Ectodermal cell (in vitro differentiated cells): ENCODE measurements at regions not wholly inside any gene's neighbourhood (a gene's known extent, or its start where the extent isn't known, plus 50 kb on each side); places are given as distances from the start of the nearest gene placed in this dataset.
A peak's percentile ranks its signal among the peaks of the same experiment; 100 is the strongest.

Experiments
- H3K27ac ChIP-seq: 2 replicates; pipeline ENCODE4 v1.7.0; 2013; ENCODE audit warnings: mild to moderate bottlenecking, low read depth, low read length; ENCODE audit not compliant: insufficient read depth, poor library complexity, severe bottlenecking
- H3K27me3 ChIP-seq: 2 replicates; pipeline ENCODE4 v1.7.0; 2013; ENCODE audit warnings: mild to moderate bottlenecking, low read length; ENCODE audit not compliant: insufficient read depth, control insufficient read depth, poor library complexity, severe bottlenecking
- H3K36me3 ChIP-seq: one replicate; pipeline ENCODE4 v1.7.0; 2013; ENCODE audit warnings: low read length; ENCODE audit not compliant: control insufficient read depth, insufficient read depth
- H3K4me1 ChIP-seq: one replicate; pipeline ENCODE4 v1.7.0; 2013; ENCODE audit warnings: low read length; ENCODE audit not compliant: control insufficient read depth, insufficient read depth
- H3K4me3 ChIP-seq: 2 replicates; pipeline ENCODE4 v1.7.0; 2013; ENCODE audit warnings: low read depth, low read length, control low read depth; ENCODE audit not compliant: insufficient read depth
- H3K9me3 ChIP-seq: 2 replicates; pipeline ENCODE4 v1.7.0; 2013; ENCODE audit warnings: mild to moderate bottlenecking, low read length, moderate library complexity; ENCODE audit not compliant: control insufficient read depth
- WGBS, 2 experiments: methylation state at CpG; one replicate each; pipeline ENCODE4 v1.1.7; 2013; ENCODE audit warnings: missing lambda C conversion rate in 2 of 2; 5-methylcytosine and 5-hydroxymethylcytosine counted together

DNA sequence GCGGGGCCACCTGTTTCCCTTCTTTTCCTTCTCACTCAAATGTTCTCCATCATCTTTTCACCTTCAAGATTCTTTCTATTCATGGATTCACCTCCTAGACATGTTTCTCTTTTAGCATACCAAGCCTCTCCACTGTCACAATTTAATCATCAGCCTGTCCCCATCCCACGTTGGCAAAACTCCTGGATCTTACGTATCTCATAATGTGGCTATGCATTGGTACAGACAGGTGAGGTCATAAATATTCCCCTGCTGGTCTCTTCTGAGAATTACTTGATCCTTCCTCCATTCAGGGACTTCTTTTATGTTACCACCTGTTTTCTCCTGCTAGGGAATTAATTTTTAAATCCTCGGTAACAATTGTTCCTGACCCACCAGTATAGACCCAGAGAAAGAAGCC, 262.6 kb upstream of the NEBL start:
- Histone ChIP-seq H3K4me1 (peaks cover 5% of the 10 kb centered on the region), H3K27ac (no peak overlapping the region), H3K27me3 (no peaks in the 10 kb centered on the region), H3K4me3 (no peak overlapping the region), H3K36me3 (peaks cover 7% of the 10 kb centered on the region), H3K9me3 (peaks cover 3% of the 10 kb centered on the region)
- 91 to 92% methylated on average over 4 of the region's 4 CpGs for WGBS, 2 experiments

DNA sequence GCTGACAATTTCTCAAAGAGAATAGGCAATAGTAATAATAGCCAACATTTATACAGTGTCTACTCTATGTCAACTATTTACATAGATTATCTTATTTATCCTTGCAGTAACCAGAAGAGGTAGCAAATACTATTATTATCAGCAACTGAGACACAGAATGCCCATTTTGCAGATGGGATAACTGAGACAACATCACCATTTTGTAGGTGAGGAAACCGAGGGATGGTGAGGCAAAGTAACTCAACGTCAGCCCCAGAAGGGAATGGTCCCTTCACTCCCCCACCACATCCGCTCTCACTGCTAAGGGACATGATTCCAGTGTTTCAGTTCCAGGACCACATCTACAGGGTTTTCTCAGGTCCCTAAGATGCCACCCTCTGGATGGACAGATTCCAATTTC, 261.2 kb upstream of the NEBL start:
- H3K4me1 ChIP-seq = peaks cover 5% of the 10 kb centered on the region
- peaks cover 5% of the 10 kb centered on the region for H3K36me3 ChIP-seq
- no peak overlapping the region for H3K4me3 ChIP-seq
- no peak overlapping the region for H3K27ac ChIP-seq
- H3K27me3 ChIP-seq = no peaks in the 10 kb centered on the region
- H3K9me3 ChIP-seq = peaks cover 3% of the 10 kb centered on the region
- WGBS, 2 experiments = 93 to 95% methylated on average over 3 of the region's 3 CpGs

DNA sequence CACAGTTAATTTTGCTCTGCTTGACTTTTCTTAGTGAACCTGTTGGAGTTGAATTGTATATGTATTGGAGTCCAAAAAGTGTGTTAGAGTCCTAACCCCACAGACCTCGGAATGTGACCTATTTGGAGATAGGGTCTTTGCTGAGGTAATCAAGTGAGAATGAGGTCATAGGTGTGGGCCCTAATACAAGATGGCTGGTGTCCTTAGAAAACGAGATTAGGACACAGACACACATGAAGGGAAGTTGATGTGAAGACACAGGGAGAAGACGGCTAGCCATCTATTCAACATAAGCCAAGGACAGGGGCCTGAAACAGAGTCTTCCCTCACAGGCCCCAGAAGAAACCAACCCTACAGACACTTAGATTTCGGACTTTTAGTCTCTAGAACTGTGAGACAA, 260.6 kb upstream of the NEBL start:
- H3K4me1 ChIP-seq = peaks cover 5% of the 10 kb centered on the region
- H3K27ac ChIP-seq = no peak overlapping the region
- 93 to 98% methylated on average over 4 of the region's 4 CpGs for WGBS, 2 experiments
- peaks cover 3% of the 10 kb centered on the region for H3K9me3 ChIP-seq
- no peak overlapping the region for H3K4me3 ChIP-seq
- no peaks in the 10 kb centered on the region for H3K27me3 ChIP-seq
- H3K36me3 ChIP-seq = peaks cover 4% of the 10 kb centered on the region

DNA sequence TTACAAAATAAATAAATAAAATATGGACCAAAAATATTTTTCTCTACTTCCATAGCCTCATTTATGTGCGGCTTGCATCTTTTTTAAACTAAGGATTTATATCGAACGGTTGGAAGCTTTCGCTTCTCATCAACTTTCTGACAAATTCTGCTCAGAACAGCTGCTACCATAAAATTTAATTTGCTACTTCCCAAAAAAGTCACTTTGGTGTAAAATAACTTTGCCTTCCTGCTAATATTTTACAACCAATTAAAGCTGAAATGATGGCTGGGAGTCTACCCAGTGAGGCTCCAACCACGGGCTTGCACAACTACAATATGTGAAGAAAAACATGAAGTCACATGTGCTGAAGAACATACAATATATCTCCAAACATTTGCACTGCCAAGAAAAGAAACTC, 253.1 kb upstream of the NEBL start:
- Histone ChIP-seq H3K4me1 (peaks cover 23% of the 10 kb centered on the region), H3K9me3 (no peaks in the 10 kb centered on the region), H3K4me3 (no peak overlapping the region), H3K27ac (no peak overlapping the region), H3K36me3 (no peaks in the 10 kb centered on the region), H3K27me3 (no peaks in the 10 kb centered on the region)
- WGBS, 2 experiments = 93 to 96% methylated on average over 4 to 5 of the region's 5 CpGs

DNA sequence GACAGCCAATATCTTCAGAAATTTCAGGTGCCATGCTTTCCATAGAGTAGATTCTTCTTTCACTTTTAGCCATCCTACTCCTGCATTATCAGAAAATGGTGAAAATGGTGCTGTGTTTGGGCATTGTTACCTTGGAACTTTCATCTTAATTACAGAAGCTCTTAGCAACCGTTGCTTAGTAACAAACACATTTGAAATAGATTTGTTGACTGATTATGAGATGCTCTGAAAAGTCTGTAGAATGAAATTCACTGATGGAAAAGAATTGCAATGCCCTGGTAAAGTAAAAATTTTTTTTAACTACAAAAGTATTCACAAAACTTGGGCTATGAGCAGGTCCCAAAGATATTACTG, 249.3 kb upstream of the NEBL start:
- no peaks in the 10 kb centered on the region for H3K36me3 ChIP-seq
- peaks cover 27% of the 10 kb centered on the region for H3K4me1 ChIP-seq
- peak overlapping the region; percentile 85 for H3K27ac ChIP-seq
- 100% methylated on average over 1 of the region's 1 CpG for WGBS, 2 experiments
- no peaks in the 10 kb centered on the region for H3K27me3 ChIP-seq
- H3K4me3 ChIP-seq = no peak overlapping the region
- no peaks in the 10 kb centered on the region for H3K9me3 ChIP-seq

DNA sequence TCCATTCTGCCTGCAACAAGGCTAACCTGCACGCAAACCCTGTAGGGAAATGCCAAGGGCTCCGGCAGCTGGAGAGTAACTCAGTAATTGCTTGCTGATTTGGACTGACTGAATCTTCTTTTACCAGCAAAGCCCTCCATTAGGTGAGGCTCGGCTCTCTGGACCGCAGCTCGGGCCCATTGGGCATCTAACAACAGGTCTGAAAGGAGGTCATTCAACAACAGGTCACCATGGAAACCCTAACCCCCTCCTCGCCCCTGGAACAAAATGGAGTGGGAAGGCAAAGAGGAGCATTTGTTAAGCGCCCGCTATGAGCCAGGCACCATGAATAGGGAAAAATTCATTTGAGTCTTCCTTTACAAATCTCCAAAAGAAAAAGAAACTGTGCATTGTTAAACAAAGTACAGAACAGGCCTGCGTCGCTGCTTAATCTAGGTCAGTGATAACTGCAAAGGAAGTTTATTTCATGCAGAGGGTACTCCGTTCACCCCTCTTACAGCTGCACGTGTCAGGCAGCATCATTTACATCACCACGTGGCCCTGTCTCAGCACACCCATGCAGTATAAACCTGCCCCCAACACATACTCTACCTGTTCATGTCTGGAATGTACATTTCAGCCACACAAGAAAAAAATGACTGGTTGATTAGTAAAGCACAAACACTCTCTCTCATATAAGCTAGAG, 248.8 kb upstream of the NEBL start:
- 38 to 43% methylated on average over 13 of the region's 13 CpGs for WGBS, 2 experiments
- Histone ChIP-seq H3K27ac (peak overlapping the region; percentile 85), H3K4me1 (peaks cover 27% of the 10 kb centered on the region), H3K4me3 (no peak overlapping the region), H3K36me3 (no peaks in the 10 kb centered on the region), H3K9me3 (no peaks in the 10 kb centered on the region), H3K27me3 (no peaks in the 10 kb centered on the region)

DNA sequence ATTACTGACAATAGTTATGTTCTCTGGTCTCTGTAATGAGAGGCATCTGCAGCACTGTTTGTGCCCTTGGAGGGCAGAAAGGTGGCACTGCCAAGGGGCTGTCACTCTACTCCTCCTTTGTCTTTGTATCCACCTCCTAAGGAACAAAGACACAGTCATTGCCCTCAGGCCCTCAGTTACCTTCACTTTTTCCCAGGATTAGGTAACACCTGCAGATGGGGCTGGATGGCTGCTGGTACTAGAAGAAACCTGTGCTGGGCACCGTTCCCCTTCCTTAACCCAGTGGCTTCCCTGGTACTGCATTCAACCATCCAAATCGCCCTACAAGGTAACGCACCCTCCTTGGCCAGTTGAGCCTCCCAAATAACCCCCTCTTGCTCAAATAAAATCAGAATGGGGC, 246.9 kb upstream of the NEBL start:
- no peaks in the 10 kb centered on the region for H3K9me3 ChIP-seq
- H3K4me3 ChIP-seq = no peak overlapping the region
- H3K27ac ChIP-seq = no peak overlapping the region
- 88 to 90% methylated on average over 3 of the region's 3 CpGs for WGBS, 2 experiments
- H3K27me3 ChIP-seq = no peaks in the 10 kb centered on the region
- H3K4me1 ChIP-seq = peaks cover 27% of the 10 kb centered on the region
- H3K36me3 ChIP-seq = no peaks in the 10 kb centered on the region

DNA sequence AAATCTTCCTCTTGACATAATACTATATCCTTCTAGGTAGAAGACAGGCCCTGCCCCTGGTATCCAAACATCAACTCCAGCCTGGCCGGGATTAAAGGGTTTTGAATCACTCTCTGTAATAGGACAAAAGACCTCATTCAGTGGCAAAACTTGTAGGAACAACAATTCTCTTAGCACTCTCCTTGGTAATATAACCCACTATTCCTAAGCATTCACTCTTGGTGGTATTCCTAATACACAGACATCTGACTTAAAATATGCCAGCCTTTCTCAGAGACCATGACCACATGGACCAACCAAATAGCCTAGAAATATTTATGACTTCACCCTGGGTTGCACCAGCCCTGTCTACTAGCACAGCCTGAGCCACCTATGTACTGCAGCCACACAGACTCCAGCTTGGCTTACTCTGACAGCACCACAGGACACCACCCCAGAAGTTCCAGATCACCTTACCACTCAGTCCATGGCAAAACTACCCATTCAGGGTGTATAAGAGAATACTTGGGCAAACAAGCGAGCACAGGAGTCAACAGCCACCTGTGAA, 244.9 kb upstream of the NEBL start:
- 86 to 88% methylated on average over 2 of the region's 2 CpGs for WGBS, 2 experiments

DNA sequence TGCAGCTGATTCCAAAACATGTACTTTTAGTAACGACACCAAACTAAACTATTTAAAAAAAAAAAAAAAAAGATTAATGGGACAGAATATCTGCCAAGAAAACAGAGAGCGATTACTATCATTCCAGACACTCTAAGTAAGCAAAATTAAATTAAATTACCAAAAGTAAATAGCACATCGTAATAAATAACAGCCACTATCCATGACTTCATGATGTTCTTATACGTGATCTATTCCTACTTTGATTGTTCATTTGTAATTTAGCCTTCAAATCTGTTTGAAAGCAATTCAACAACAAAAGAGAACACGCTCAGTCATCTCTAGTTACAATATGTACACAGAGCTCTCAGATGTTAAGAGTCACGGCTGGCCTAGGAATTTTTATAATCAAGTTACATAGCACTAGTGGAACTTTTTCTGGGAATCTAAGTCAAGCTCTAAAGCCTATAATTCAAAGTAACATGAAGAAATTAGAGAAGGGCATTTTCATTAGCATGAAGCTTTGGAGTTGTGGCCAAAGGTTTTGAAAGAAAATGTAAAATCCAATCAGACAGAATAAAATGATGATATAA, 241.7 kb upstream of the NEBL start:
- no peak overlapping the region for H3K4me3 ChIP-seq
- H3K36me3 ChIP-seq = no peaks in the 10 kb centered on the region
- H3K9me3 ChIP-seq = no peaks in the 10 kb centered on the region
- no peak overlapping the region for H3K27ac ChIP-seq
- H3K27me3 ChIP-seq = no peaks in the 10 kb centered on the region
- no peaks in the 10 kb centered on the region for H3K4me1 ChIP-seq
- 96 to 97% methylated on average over 6 of the region's 6 CpGs for WGBS, 2 experiments

More for the DNA sequence above, 244.9 kb upstream of the NEBL start:
- no peak overlapping the region for H3K27ac ChIP-seq
- H3K27me3 ChIP-seq = no peaks in the 10 kb centered on the region
- H3K36me3 ChIP-seq = no peaks in the 10 kb centered on the region
- peaks cover 21% of the 10 kb centered on the region for H3K4me1 ChIP-seq
- no peak overlapping the region for H3K4me3 ChIP-seq
- no peaks in the 10 kb centered on the region for H3K9me3 ChIP-seq

DNA sequence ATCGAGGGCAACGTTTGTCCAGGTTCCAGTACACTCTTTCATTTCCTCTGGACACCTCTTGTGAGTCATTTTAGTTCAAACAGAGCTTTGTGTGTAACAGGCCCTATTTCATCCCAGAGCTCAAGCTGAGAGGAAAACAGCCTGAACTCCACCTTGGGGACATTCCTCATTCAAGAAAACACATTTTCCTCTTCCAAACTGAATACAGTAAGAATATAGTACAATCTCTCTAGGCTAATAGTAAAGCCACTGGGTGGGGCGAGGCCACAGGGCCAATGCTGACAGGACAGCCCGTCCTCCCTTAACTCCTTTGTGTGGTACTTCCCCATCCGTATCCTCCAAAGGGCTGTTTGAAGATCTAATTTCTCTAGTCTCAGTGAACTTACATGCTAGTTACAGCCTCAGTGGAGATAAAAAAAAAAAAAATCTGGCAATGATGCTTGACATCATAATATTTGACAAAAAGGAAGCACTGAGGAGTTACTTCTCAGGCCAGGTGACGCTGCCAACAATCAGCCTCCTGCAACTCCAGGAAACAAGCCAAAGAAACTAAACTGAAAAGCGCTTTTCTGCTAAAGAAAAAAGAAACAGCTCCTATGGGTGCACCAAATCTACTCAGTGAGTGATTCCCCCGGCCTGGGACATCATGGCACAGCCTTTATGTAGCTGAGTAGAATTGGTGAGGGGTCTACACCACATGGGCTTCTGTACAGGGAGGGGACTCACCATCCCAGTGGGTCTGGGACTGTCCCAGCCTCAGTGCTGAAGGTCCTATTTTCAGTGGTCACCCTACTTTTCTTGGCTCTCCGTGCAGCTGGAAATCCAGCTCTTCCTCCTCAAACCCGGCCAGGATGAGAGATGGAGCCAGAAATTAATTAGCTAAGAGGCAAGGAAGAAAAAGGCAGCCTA, 238.2 kb upstream of the NEBL start:
- Histone ChIP-seq H3K9me3 (no peaks in the 10 kb centered on the region), H3K4me1 (no peaks in the 10 kb centered on the region), H3K27me3 (no peaks in the 10 kb centered on the region), H3K36me3 (no peaks in the 10 kb centered on the region), H3K4me3 (no peak overlapping the region), H3K27ac (no peak overlapping the region)
- 94 to 96% methylated on average over 10 of the region's 10 CpGs for WGBS, 2 experiments
